ENCODE measurements at regions not wholly inside any gene's neighbourhood (a gene's known extent, or its start where the extent isn't known, plus 50 kb on each side); places are given as distances from the start of the nearest gene placed in this dataset.

DNA sequence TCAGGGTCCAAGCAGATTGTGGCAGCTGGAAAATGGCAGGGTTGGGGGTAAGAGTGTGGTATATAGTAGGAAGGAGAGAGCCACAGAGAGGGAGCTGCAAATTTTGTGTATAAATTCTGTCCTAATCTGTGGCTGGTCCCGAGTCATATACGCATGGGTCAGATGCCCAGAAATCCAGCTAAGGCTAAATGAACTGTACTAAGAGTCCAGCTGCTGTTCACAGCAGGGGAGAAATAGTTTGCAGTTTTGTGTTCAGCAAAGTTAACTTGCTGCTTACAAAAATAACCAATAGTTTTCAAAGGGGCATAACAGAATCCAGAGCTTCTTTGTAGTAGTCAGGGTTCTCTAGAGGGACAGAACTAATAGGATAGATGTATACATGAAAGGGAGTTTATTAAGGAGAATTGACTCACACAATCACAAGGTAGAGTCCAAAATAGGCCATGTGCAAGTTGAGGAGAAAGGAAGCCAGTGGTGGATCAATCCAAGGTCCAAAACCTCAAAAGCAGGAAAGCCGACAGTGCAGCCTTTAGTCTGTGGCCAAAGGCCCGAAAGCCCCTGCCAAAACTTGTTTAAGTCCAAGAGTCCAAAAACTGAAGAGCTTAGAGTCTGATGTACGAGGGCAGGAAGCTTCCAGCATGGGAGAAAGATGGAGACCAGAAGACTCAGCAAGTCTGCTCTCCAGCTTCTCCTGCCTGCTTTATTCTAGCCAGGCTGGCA lies 146.1 kb upstream of the KBTBD8 start:
- intact Hi-C loops (cut with DNase I; ENCODE audit: low total_unique reads) = no loop called here
- Histone ChIP-seq H3K4me3 (no peak overlapping the region), H3K4me1 (no peaks in the 10 kb centered on the region), H3K27ac (no peak overlapping the region), H3K27me3 (replicated peaks in 1 of 7) (no peaks in the 10 kb centered on the region), H3K9me3 (peaks cover 0 to 6% (median 0%) of the 10 kb centered on the region in 8 donors), H3K36me3 (no peaks in the 10 kb centered on the region)
- TF ChIP-seq POLR2A (IDR thresholded peaks at IDR 0.05) (no peak), POLR2AphosphoS5 (IDR thresholded peaks at IDR 0.05) (no peak), CTCF (IDR thresholded peaks at IDR 0.05 in 8 of 11, conservative IDR thresholded peaks at IDR 0.05 in 3 of 11) (no peak)
- 79 to 88% (median 81%) methylated on average over 5 of the region's 5 CpGs for WGBS, 5 donors
- no peak for DNase-seq

DNA sequence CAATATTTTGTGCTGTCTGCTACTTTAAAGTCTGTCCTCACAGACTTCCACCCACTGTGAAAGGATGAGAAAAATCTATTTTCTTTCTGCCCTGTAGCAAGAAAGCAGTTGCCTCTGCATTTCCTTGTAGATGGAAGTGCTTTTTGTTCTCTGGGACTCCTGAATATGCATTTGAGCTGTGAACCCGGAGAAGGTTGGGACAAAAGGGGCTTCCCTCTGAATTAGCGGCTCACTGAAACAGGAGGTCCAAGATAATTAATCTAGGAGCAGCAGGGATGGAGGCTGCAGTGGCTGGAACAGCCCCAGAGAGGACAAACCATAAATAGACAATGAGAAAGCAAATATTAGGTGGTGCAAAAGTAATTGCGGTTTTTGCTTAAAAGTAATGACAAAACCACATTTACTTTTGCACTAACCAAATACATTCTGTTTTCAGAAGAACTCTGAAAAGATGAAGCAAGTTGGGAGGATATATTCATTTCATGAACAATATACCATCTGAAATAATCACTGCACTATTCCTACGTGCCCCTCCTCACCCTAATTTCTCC lies 143.4 kb upstream of the KBTBD8 start:
- H3K4me1 ChIP-seq = no peaks in the 10 kb centered on the region
- H3K27ac ChIP-seq = no peak overlapping the region
- TF ChIP-seq CTCF (IDR thresholded peaks at IDR 0.05 in 8 of 11, conservative IDR thresholded peaks at IDR 0.05 in 3 of 11) (no peak), POLR2AphosphoS5 (IDR thresholded peaks at IDR 0.05) (no peak), POLR2A (IDR thresholded peaks at IDR 0.05) (no peak)
- DNase-seq = no peak
- no peaks in the 10 kb centered on the region for H3K36me3 ChIP-seq
- intact Hi-C loops (cut with DNase I; ENCODE audit: low total_unique reads) = no loop called here
- H3K9me3 ChIP-seq = no peaks in the 10 kb centered on the region
- WGBS, 5 donors = 52 to 64% (median 59%) methylated on average over 4 of the region's 4 CpGs
- H3K4me3 ChIP-seq = no peak overlapping the region
- no peaks in the 10 kb centered on the region for H3K27me3 ChIP-seq (replicated peaks in 1 of 7)

- intact Hi-C loops (cut with DNase I; ENCODE audit: low total_unique reads) = no loop called here
- no peak overlapping the region for H3K4me3 ChIP-seq
- no peak for TF ChIP-seq POLR2A (IDR thresholded peaks at IDR 0.05)
- TF ChIP-seq CTCF (IDR thresholded peaks at IDR 0.05 in 8 of 11, conservative IDR thresholded peaks at IDR 0.05 in 3 of 11) = no peak
- no peak for TF ChIP-seq POLR2AphosphoS5 (IDR thresholded peaks at IDR 0.05)
- WGBS, 5 donors = 43 to 62% (median 53%) methylated on average over 8 of the region's 8 CpGs
- no peaks in the 10 kb centered on the region for H3K9me3 ChIP-seq
- no peak for DNase-seq
- no peaks in the 10 kb centered on the region for H3K36me3 ChIP-seq
- H3K27me3 ChIP-seq (replicated peaks in 1 of 7) = no peaks in the 10 kb centered on the region
- H3K27ac ChIP-seq = no peak overlapping the region
- no peaks in the 10 kb centered on the region for H3K4me1 ChIP-seq
Measured at GRCh38 chr3:66856533-66856932, 141.6 kb upstream of the KBTBD8 start.

DNA sequence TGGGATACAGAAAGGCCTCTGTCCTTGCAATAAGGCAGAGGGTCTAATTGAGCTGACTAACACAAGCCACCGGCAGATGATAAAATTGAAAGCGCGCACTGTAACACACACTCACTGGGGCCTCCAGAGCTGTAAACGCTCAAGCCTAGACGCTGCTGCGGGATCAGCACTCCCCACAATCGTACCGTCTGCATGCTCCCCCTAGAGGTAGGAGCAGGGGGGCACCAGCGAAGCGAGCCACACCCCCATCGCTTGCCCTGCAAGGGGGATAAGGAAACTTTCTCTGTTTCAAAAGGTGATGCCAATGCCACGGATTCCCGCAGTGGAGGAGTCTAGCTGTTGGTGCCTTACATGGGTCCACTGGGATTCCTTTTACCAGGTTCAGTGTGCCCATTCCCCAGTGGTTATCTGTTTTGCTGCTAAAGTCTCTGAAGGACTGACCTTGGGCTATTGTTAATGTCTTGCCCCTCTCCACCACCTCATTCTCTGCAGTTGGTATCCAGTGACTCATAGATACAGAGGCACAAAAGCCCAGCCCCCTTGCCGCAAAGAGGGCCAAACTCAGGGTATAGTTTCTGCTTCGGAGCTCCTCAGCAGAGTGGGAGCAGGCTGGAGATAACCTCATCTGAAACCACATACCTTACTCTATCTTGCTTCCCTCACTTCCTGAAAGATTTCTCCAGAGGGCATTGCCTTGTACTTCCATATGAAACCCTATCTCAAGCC lies 139.3 kb upstream of the KBTBD8 start:
- intact Hi-C loops (cut with DNase I; ENCODE audit: low total_unique reads) = no loop called here
- whole genome bisulfite sequencing, 5 donors = 61 to 72% (median 70%) methylated on average over 15 of the region's 15 CpGs
- no peaks in the 10 kb centered on the region for H3K36me3 ChIP-seq
- no peaks in the 10 kb centered on the region for H3K27me3 ChIP-seq (replicated peaks in 1 of 7)
- H3K27ac ChIP-seq = no peak overlapping the region
- no peak overlapping the region for H3K4me3 ChIP-seq
- H3K9me3 ChIP-seq = no peaks in the 10 kb centered on the region
- DNase-seq = no peak
- TF ChIP-seq CTCF (IDR thresholded peaks at IDR 0.05 in 8 of 11, conservative IDR thresholded peaks at IDR 0.05 in 3 of 11) = no peak
- TF ChIP-seq POLR2A (IDR thresholded peaks at IDR 0.05) = no peak
- TF ChIP-seq POLR2AphosphoS5 (IDR thresholded peaks at IDR 0.05) = no peak
- no peaks in the 10 kb centered on the region for H3K4me1 ChIP-seq

Data from spleen (tissue), 11 donors.